ENCODE measurements at regions not wholly inside any gene's neighbourhood (a gene's known extent, or its start where the extent isn't known, plus 50 kb on each side); places are given as distances from the start of the nearest gene placed in this dataset.
A peak's percentile ranks its signal among the peaks of the same experiment; 100 is the strongest.
"Not testable (repeated sequence)": the region's sequence is repeated elsewhere in the genome, so short reads cannot be mapped to it uniquely, and the experiment has no call there.

GRCh38 chr4:151876381-151876988 lies 115.7 kb upstream of the GATB start:
- no peak for DNase-seq

- DNase-seq, result no peak
Observed at GRCh38 chr4:151874328-151874727, 113.5 kb upstream of the GATB start.

GRCh38 chr4:151866592-151866918 lies 105.7 kb upstream of the GATB start:
- no peak for DNase-seq

- no peak for DNase-seq
Observed at GRCh38 chr4:151865744-151866591, 105.2 kb upstream of the GATB start.

GRCh38 chr4:151865312-151865711 lies 104.5 kb upstream of the GATB start:
- DNase-seq, result no peak

GRCh38 chr4:151864068-151864467 lies 103.3 kb upstream of the GATB start:
- DNase-seq, result no peak

GRCh38 chr4:151862766-151863165 lies 102.0 kb upstream of the GATB start:
- peak; percentile 44 for DNase-seq

GRCh38 chr4:151860561-151861093 lies 99.8 kb upstream of the GATB start:
- DNase-seq, result no peak

- no peak for DNase-seq
Observed at GRCh38 chr4:151859641-151860040, 98.8 kb upstream of the GATB start.

- DNase-seq, result no peak
Observed at GRCh38 chr4:151858356-151858755, 97.5 kb upstream of the GATB start.

GRCh38 chr4:151857368-151857767 lies 96.6 kb upstream of the GATB start:
- DNase-seq, result no peak

GRCh38 chr4:151855747-151856146 lies 94.9 kb upstream of the GATB start:
- no peak for DNase-seq

- DNase-seq, result peak; percentile 43
Observed at GRCh38 chr4:151854731-151855130, 93.9 kb upstream of the GATB start.

GRCh38 chr4:151853034-151853433 lies 92.2 kb upstream of the GATB start:
- DNase-seq, result no peak

GRCh38 chr4:151852202-151852601 lies 91.4 kb upstream of the GATB start:
- no peak for DNase-seq

GRCh38 chr4:151851354-151851753 lies 90.5 kb upstream of the GATB start:
- peak; percentile 9 for DNase-seq

- DNase-seq, result peak; percentile 72
Observed at GRCh38 chr4:151850791-151851213, 90.0 kb upstream of the GATB start.

- not testable (repeated sequence) for DNase-seq
Observed at GRCh38 chr4:151845551-151845950, 84.7 kb upstream of the GATB start.

GRCh38 chr4:151842430-151843079 lies 81.7 kb upstream of the GATB start:
- no peak for DNase-seq

- DNase-seq, result no peak
Observed at GRCh38 chr4:151841107-151841506, 80.3 kb upstream of the GATB start.

- DNase-seq, result no peak
Observed at GRCh38 chr4:151835467-151835866, 74.7 kb upstream of the GATB start.

- no peak for DNase-seq
Observed at GRCh38 chr4:151833174-151833573, 72.4 kb upstream of the GATB start.

GRCh38 chr4:151831526-151831925 lies 70.7 kb upstream of the GATB start:
- no peak for DNase-seq

GRCh38 chr4:151830168-151830567 lies 69.4 kb upstream of the GATB start:
- DNase-seq, result no peak

Data from HCEC 1CT (cell line).